B cell (primary cell): ENCODE measurements at regions not wholly inside any gene's neighbourhood (a gene's known extent, or its start where the extent isn't known, plus 50 kb on each side); places are given as distances from the start of the nearest gene placed in this dataset.
"Not testable (repeated sequence)": the region's sequence is repeated elsewhere in the genome, so short reads cannot be mapped to it uniquely, and the experiment has no call there.

ENCODE experiments used
- CTCF ChIP-seq: fragments of 200-600 bp; IDR thresholded peaks from one replicate; pipeline ENCODE4 v1.8.0; 2022; ENCODE audit warnings: antibody characterized with exemption, mild to moderate bottlenecking
- EZH2 ChIP-seq: IDR thresholded peaks from 2 replicates; pipeline ENCODE4 v1.6.1; 2012; ENCODE audit warnings: borderline replicate concordance, low read depth, mild to moderate bottlenecking, moderate library complexity, low read length; ENCODE audit not compliant: insufficient read depth, poor library complexity, severe bottlenecking

- not testable (repeated sequence) for TF ChIP-seq CTCF, EZH2
Observed at GRCh38 chr9:97130387-97130786, 91.4 kb upstream of the CTSV start.
